CD4-positive, CD25-positive, alpha-beta regulatory T cell (primary cell): ENCODE measurements at regions not wholly inside any gene's neighbourhood (a gene's known extent, or its start where the extent isn't known, plus 50 kb on each side); places are given as distances from the start of the nearest gene placed in this dataset.

ENCODE experiments used
- ATAC-seq, 2 donors: fragments of 150-1000 bp; cut with Tn5 transposase; one replicate each; pipeline ENCODE4 v1.10.0; 2021; ENCODE audit warnings: low read depth in 2 of 2, moderate number of reproducible peaks in 2 of 2, moderate library complexity in 1 of 2
- DNase-seq, 3 donors: peaks; one replicate each; pipeline versions ENCODE4 v3.0.0 to v3.0.0-alpha.2; 2012 to 2022; ENCODE audit warnings: mixed read lengths in 1 of 3
- H3K27ac ChIP-seq: one replicate; pipeline ENCODE4 v1.7.0; 2013; ENCODE audit warnings: mild to moderate bottlenecking, low read length; ENCODE audit not compliant: insufficient read depth, poor library complexity, severe bottlenecking
- H3K27me3 ChIP-seq: one replicate; pipeline ENCODE4 v1.7.0; 2013; ENCODE audit warnings: low read length; ENCODE audit not compliant: control insufficient read depth, insufficient read depth
- H3K36me3 ChIP-seq: one replicate; pipeline ENCODE4 v1.7.0; 2013; ENCODE audit warnings: mild to moderate bottlenecking, low read length, moderate library complexity; ENCODE audit not compliant: control insufficient read depth, insufficient read depth
- H3K4me1 ChIP-seq: 2 replicates; pipeline ENCODE4 v1.7.0; 2013; ENCODE audit warnings: mild to moderate bottlenecking, low read length; ENCODE audit not compliant: insufficient read depth, control insufficient read depth, poor library complexity, severe bottlenecking
- H3K4me3 ChIP-seq: one replicate; pipeline ENCODE4 v1.7.0; 2013; ENCODE audit warnings: low read depth, mild to moderate bottlenecking, low read length, moderate library complexity
- H3K9me3 ChIP-seq, 2 experiments: 1 replicate in 1 of 2; 2 replicates in 1 of 2; pipeline ENCODE4 v1.7.0; 2013; ENCODE audit warnings: low read length in 2 of 2, mild to moderate bottlenecking in 1 of 2, moderate library complexity in 1 of 2; ENCODE audit not compliant: control insufficient read depth in 2 of 2
- H3K27ac Mint-ChIP-seq, 3 donors: one replicate each; pipeline ENCODE4 v1.8.0; 2020 to 2022; ENCODE audit warnings: mild to moderate bottlenecking in 3 of 3, mixed read lengths in 3 of 3, moderate library complexity in 2 of 3
- H3K27me3 Mint-ChIP-seq: one replicate; pipeline ENCODE4 v1.8.0; 2022; ENCODE audit warnings: mild to moderate bottlenecking, mixed read lengths
- H3K36me3 Mint-ChIP-seq: one replicate; pipeline ENCODE4 v1.8.0; 2020; ENCODE audit warnings: mixed read lengths
- H3K4me1 Mint-ChIP-seq, 4 donors: one replicate each; pipeline ENCODE4 v1.8.0; 2020 to 2022; ENCODE audit warnings: mixed read lengths in 4 of 4, mild to moderate bottlenecking in 1 of 4
- H3K4me3 Mint-ChIP-seq, 4 donors: one replicate each; pipeline ENCODE4 v1.8.0; 2020 to 2022; ENCODE audit warnings: mild to moderate bottlenecking in 4 of 4, mixed read lengths in 4 of 4, moderate library complexity in 3 of 4
- H3K9me3 Mint-ChIP-seq, 7 donors: one replicate each; pipeline ENCODE4 v1.8.0; 2020 to 2022; ENCODE audit warnings: mixed read lengths in 7 of 7, mild to moderate bottlenecking in 3 of 7, moderate library complexity in 2 of 7

GRCh38 chr1:118264343-118264742 is 79.3 kb upstream of the SPAG17 start:
- Mint-ChIP-seq H3K27ac (peak overlapping the region in 1 of 3 donors; percentile 3), H3K4me1 (no peaks in the 10 kb centered on the region), H3K27me3 (no peaks in the 10 kb centered on the region), H3K4me3 (no peak overlapping the region), H3K36me3 (no peaks in the 10 kb centered on the region), H3K9me3 (peaks cover 0 to 3% (median 0%) of the 10 kb centered on the region in 7 donors)
- H3K27me3 ChIP-seq: no peaks in the 10 kb centered on the region
- ATAC-seq (no peak), DNase-seq (no peak)
- no peaks in the 10 kb centered on the region for H3K9me3 ChIP-seq
- no peaks in the 10 kb centered on the region for H3K4me1 ChIP-seq
- no peaks in the 10 kb centered on the region for H3K36me3 ChIP-seq
- no peak overlapping the region for H3K27ac ChIP-seq
- no peak overlapping the region for H3K4me3 ChIP-seq

DNA sequence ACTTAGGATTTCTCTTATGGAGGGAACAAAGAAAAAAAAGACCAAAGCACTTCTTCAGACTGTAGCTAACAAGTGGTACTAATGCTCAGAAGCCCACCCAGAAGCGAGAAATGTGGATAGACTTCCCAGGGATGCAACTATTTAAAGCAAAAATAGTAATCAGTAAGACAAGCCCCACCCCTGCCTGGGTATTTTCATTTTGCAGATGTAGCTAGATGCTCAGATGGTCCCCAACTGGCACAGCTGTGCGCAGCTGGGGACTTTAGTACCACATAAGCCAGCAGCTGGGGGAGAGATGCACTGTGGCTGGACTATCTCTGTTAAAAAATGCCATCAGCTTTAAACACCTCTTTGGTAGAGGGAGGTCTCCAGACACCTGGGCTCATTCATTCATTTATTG is 77.8 kb upstream of the SPAG17 start:
- Mint-ChIP-seq H3K9me3 (peaks cover 0 to 3% (median 0%) of the 10 kb centered on the region in 7 donors), H3K4me3 (no peak overlapping the region), H3K27ac (no peak overlapping the region), H3K36me3 (no peaks in the 10 kb centered on the region), H3K4me1 (no peaks in the 10 kb centered on the region), H3K27me3 (no peaks in the 10 kb centered on the region)
- Histone ChIP-seq H3K27ac (no peak overlapping the region), H3K9me3 (no peaks in the 10 kb centered on the region), H3K27me3 (no peaks in the 10 kb centered on the region), H3K36me3 (no peaks in the 10 kb centered on the region), H3K4me3 (no peak overlapping the region), H3K4me1 (no peaks in the 10 kb centered on the region)
- DNase-seq (no peak), ATAC-seq (no peak)

GRCh38 chr1:118258975-118259374 is 73.9 kb upstream of the SPAG17 start:
- no peak overlapping the region for H3K4me3 ChIP-seq
- Mint-ChIP-seq H3K9me3 (peaks cover 0 to 3% (median 0%) of the 10 kb centered on the region in 7 donors), H3K27me3 (no peaks in the 10 kb centered on the region), H3K36me3 (no peaks in the 10 kb centered on the region), H3K4me3 (no peak overlapping the region), H3K27ac (no peak overlapping the region), H3K4me1 (no peaks in the 10 kb centered on the region)
- ATAC-seq (no peak), DNase-seq (no peak)
- H3K9me3 ChIP-seq: no peaks in the 10 kb centered on the region
- no peaks in the 10 kb centered on the region for H3K4me1 ChIP-seq
- H3K27ac ChIP-seq: no peak overlapping the region
- H3K36me3 ChIP-seq: no peaks in the 10 kb centered on the region
- no peaks in the 10 kb centered on the region for H3K27me3 ChIP-seq

GRCh38 chr1:118257946-118258345 is 72.9 kb upstream of the SPAG17 start:
- H3K36me3 Mint-ChIP-seq: no peaks in the 10 kb centered on the region
- H3K27ac Mint-ChIP-seq: no peak overlapping the region
- Histone ChIP-seq H3K27ac (no peak overlapping the region), H3K9me3 (no peaks in the 10 kb centered on the region), H3K27me3 (no peaks in the 10 kb centered on the region), H3K4me3 (no peak overlapping the region), H3K4me1 (no peaks in the 10 kb centered on the region), H3K36me3 (no peaks in the 10 kb centered on the region)
- DNase-seq: no peak
- ATAC-seq: no peak
- no peaks in the 10 kb centered on the region for H3K27me3 Mint-ChIP-seq
- H3K4me1 Mint-ChIP-seq: no peaks in the 10 kb centered on the region
- no peak overlapping the region for H3K4me3 Mint-ChIP-seq
- no peaks in the 10 kb centered on the region for H3K9me3 Mint-ChIP-seq

DNA sequence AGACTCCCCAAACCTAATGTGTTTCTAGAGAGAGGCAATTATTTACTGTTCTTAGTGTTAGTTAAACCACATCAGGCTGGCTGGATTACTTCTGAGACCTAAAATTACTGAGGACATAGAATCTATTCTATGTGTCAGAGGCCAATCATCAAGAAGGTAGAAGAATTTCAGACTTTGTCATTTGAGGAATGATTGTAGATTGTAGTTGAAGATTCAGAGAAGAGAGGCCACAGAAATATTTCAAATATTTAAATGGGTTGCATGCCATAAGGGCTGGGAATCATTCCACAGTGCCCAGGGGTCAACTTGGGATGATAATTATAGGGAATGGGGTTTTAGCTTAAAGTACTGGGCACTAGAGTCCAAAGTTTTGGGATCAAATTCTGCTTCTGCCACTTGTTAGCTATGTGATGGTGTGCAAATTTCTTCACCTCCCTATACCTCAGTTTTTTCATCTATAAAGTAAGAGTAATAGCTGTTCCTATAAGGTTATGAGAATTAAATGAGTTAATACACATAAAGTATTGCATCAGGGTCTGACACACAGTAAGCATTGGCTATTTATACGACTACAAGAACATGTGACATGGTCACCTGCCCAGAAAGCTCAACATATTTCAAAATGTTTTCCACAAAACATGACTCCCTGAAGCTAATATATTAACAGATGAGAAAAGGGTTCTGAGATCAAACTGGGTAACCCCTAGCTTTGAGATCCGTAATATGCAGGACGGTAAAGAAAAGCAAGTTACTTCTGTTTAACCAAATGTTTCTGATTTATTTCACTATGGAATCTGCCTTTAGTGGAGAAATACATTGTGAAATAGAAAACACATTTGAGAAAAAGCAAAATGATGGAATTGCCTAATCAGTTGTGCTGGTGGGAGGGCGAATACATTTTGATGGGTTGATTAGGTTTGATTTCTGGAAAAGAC is 69.7 kb upstream of the SPAG17 start:
- DNase-seq (no peak), ATAC-seq (no peak)
- H3K4me1 ChIP-seq: no peaks in the 10 kb centered on the region
- H3K27ac Mint-ChIP-seq: no peak overlapping the region
- H3K9me3 Mint-ChIP-seq: no peaks in the 10 kb centered on the region
- no peak overlapping the region for H3K4me3 Mint-ChIP-seq
- no peak overlapping the region for H3K4me3 ChIP-seq
- H3K27ac ChIP-seq: no peak overlapping the region
- no peaks in the 10 kb centered on the region for H3K27me3 ChIP-seq
- no peaks in the 10 kb centered on the region for H3K4me1 Mint-ChIP-seq
- H3K36me3 Mint-ChIP-seq: no peaks in the 10 kb centered on the region
- H3K9me3 ChIP-seq: no peaks in the 10 kb centered on the region
- H3K36me3 ChIP-seq: no peaks in the 10 kb centered on the region
- H3K27me3 Mint-ChIP-seq: no peaks in the 10 kb centered on the region

GRCh38 chr1:118254001-118254400 is 69.0 kb upstream of the SPAG17 start:
- ATAC-seq: no peak
- Mint-ChIP-seq H3K36me3 (no peaks in the 10 kb centered on the region), H3K9me3 (no peaks in the 10 kb centered on the region), H3K4me3 (no peak overlapping the region), H3K4me1 (no peaks in the 10 kb centered on the region), H3K27ac (no peak overlapping the region), H3K27me3 (peaks cover 5% of the 10 kb centered on the region)
- Histone ChIP-seq H3K27ac (no peak overlapping the region), H3K9me3 (no peaks in the 10 kb centered on the region), H3K27me3 (no peaks in the 10 kb centered on the region), H3K4me1 (no peaks in the 10 kb centered on the region), H3K36me3 (no peaks in the 10 kb centered on the region), H3K4me3 (no peak overlapping the region)
- no peak for DNase-seq

GRCh38 chr1:118253053-118253915 is 68.3 kb upstream of the SPAG17 start:
- no peaks in the 10 kb centered on the region for H3K36me3 Mint-ChIP-seq
- no peak overlapping the region for H3K27ac Mint-ChIP-seq
- Histone ChIP-seq H3K27me3 (no peaks in the 10 kb centered on the region), H3K4me1 (no peaks in the 10 kb centered on the region), H3K27ac (no peak overlapping the region), H3K4me3 (no peak overlapping the region), H3K9me3 (no peaks in the 10 kb centered on the region), H3K36me3 (no peaks in the 10 kb centered on the region)
- no peak for ATAC-seq
- H3K27me3 Mint-ChIP-seq: peaks cover 5% of the 10 kb centered on the region
- H3K4me1 Mint-ChIP-seq: no peaks in the 10 kb centered on the region
- no peak overlapping the region for H3K4me3 Mint-ChIP-seq
- no peaks in the 10 kb centered on the region for H3K9me3 Mint-ChIP-seq
- DNase-seq: no peak
